ENCODE measurements at regions not wholly inside any gene's neighbourhood (a gene's known extent, or its start where the extent isn't known, plus 50 kb on each side); places are given as distances from the start of the nearest gene placed in this dataset.

GRCh38 chr10:33723181-33723580 is 388.7 kb upstream of the NRP1 start:
- TF ChIP-seq CTCF (IDR thresholded peaks at IDR 0.05) (no peak), POLR2A (IDR thresholded peaks at IDR 0.05) (no peak)
